NCI-H82 treated with DMSO at 0.1 percent for 48 hours (cell line): ENCODE measurements at regions not wholly inside any gene's neighbourhood (a gene's known extent, or its start where the extent isn't known, plus 50 kb on each side); places are given as distances from the start of the nearest gene placed in this dataset.
A peak's percentile ranks its signal among the peaks of the same experiment; 100 is the strongest.
"Not testable (repeated sequence)": the region's sequence is repeated elsewhere in the genome, so short reads cannot be mapped to it uniquely, and the experiment has no call there.

Source experiments
- DNase-seq: peaks from one replicate; lab custom pipeline; 2025; ENCODE audit not compliant: unreplicated experiment; lab: John Stamatoyannopoulos, UW

DNA sequence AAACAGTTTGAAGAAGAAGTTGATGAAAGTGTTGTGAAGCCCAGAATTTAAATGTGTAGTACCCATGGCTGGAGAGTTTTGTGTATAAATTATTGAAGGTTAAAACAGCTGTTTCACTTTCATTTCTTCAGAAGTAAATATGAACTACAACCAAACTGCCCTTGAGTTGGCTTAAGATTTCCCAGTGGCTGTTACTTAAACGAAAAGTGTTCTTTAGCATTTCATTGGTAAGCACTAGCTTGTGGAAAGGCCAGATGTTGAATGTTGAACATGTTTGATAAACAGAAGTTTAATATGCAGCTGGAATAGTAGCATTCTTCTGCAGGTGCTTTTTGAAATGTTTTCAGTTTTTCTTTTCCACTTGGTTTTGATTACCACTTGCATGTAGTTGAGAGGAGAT is 83.2 kb upstream of the TNRC6B start:
- no peak for DNase-seq

DNA sequence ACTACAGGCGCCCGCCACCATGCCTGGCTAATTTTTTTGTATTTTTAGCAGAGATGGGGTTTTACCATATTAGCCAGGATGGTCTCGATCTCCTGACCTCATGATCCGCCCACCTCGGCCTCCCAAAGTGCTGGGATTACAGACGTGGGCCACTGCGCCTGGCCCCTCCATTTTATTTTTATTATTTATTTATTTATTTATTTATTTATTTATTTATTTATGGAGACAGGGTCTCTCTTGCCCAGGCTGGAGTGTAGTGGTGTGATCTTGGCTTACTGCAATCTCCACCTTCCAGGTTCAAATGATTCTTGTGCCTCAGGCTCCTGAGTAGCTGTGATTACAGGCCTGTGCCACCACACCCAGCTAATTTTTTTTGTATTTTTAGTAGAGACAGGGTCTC is 77.8 kb upstream of the TNRC6B start:
- DNase-seq = not testable (repeated sequence)

DNA sequence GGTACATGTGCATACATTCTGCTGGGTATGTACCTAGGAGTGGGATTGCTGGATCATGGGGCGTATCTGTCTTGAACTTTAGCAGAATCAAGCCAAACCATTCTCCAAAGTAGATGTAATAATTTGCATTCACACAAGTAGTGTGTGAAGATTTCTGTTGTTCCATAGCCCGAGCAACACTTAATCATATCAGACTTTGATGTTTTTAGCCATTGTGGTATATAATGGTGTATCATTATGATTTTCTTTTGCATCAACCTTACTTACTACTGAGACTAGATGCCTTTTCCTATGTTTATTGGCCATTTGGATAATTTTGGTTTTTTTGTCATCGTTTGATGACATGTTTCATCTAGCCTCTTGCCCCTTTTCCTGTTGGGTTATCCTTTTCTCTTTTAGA is 72.0 kb upstream of the TNRC6B start:
- no peak for DNase-seq

DNA sequence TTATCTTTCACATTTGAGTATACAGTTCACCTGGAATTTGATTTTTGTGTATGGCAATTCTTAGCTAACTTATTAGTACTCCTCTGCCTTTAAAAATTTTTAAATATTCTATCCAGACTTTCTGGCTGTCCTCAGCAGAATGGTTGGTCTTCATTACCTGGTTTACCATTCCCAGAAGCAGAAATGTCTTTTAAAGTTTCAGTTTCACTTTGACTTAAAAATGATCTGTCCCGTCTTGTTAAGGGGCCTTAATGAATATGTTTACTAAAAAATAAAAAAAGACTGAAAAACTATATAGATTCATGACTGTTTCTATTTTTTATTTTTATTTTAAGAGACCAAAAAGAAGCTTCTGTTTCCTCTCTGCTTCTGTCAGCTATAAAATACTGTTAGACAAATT is 70.5 kb upstream of the TNRC6B start:
- no peak for DNase-seq

DNA sequence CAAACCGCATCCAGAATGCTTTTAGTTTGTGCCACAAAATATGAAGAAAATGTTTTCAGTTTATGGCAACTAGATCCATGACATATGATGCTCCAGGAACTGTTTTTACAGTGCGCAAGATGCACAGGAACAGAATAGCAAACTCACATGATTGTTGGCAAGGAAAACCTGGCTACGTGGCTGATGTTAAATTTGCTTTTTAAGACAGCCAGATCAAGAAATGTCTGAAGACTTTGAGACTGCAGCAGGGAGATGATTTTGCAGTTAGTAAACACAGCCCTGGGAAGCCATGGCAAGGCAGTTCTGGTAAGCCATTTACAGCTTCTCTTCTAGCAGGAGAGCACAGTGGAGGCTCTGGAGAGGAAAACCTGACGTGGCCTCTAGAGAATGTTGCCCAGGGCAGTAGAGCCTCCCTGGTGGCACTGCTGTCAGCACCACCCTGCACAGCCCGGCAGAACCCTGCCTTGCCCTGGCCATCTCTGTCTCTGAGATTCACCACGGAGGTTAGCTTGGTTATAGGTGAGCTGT is 69.8 kb upstream of the TNRC6B start:
- DNase-seq = no peak

GRCh38 chr22:40108396-40108795 is 69.3 kb upstream of the TNRC6B start:
- no peak for DNase-seq

DNA sequence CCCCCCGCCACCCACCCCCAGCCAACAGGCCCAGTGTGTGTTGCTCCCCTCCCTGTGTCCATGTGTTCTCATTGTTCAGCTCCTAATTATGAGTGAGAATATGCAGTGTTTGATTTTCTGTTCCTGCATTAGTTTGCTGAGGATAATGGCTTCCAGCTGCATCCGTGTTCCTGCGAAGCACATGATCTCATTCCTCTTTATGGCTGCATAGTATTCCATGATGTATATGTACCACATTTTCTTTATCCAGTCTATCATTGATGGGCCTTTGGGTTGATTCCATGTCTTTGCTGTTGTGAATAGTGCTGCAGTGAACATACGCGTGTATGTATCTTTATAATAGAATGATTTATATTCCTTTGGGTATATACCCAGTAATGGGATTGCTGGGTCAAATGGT is 68.8 kb upstream of the TNRC6B start:
- not testable (repeated sequence) for DNase-seq

GRCh38 chr22:40111451-40111850 is 66.3 kb upstream of the TNRC6B start:
- DNase-seq = no peak

- no peak for DNase-seq
These were observed 65.1 kb upstream of the TNRC6B start for GRCh38 chr22:40112595-40112994.

DNA sequence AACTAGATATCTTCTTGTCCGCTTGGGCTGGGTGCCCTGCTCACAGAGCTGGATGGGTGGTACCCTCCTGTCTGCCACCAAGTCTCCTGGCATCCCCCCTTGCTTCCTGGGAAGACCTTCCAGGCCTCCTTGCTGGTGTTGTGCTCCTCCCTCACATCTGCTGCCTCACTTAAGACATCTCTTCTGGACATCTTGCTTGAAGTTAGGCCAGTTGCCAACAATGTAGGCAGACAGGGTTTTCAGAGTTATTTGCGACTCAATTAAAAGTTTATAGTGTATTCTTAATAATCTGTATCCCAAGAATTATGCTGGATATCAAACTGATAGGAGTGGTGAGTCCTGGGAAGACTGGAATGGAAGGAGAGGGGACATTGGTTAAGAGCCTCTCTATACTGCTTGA is 64.0 kb upstream of the TNRC6B start:
- DNase-seq = no peak

GRCh38 chr22:40114411-40114810 is 63.3 kb upstream of the TNRC6B start:
- DNase-seq = no peak

DNA sequence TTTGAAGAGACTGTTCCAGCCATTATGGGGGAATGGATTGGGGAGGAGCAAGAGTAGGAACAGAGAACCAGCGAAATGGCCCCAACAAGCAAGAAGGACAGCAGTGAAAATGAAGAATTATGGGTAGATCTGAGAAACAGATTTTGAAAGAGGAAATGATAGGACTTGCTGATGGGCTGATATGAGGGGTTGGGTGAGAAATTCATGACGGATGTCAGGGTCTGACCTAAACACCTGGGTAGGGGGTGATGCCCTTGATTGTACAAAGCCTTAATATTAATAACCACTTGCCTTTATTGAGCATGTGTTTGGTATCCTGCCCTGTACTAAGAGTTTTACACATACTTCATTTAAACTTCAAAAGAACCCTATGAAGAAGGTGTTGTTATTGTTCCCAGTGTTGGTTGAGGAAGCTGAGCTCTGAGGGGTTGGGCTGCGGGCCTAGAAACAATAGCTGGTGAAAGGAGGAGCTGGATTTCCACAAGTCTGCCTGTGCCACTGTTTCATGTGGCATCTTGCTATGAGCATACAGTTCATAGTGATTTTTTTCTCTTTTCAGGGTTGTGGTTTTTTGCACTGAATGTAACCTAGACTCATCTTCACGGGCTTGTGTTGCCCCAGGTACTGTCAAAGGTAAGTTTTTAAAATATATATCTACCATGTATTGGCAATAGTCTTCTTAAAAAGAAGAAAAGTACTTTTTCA is 61.1 kb upstream of the TNRC6B start:
- DNase-seq = no peak

GRCh38 chr22:40118979-40119378 is 58.7 kb upstream of the TNRC6B start:
- DNase-seq = no peak

DNA sequence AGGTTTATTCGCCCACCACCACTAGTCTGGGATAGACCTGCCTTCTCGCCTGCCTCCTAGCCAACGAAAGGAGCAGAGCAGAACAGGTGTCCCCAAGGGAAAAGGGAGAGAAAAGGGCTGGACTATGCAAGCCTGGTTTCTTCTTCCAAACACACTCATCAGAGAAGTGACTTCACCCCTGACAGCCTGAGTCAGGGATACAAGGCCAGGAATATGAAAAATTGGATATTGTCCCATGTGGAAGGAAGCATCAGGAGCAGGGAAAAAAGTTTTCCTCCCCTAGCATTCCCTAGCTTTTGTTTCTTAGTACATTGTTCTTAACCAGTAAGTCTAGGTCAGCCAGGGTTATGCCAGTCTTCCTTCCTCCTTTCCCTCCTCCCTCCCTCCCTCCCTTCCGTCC is 56.9 kb upstream of the TNRC6B start:
- DNase-seq = no peak

GRCh38 chr22:40121461-40121860 is 56.3 kb upstream of the TNRC6B start:
- DNase-seq = peak; percentile 23

DNA sequence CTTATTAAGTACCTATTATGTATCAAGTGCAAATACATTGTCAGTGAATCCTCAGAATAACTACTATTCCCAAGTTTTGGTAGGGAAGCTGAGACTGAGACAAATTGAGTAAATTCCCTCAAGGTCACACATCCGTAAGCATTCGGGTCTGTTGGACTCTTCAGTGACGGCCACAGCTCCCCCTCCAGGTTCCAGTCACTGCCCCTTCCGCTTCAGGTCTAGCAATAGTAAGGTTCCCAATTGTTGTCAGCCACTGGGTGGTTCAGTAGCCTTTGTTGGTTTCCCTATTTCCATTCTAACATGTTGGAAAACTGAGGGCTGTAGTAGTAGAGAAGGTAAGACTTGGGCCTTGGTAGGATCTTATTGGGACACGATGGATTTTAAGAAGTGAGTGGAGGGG is 54.9 kb upstream of the TNRC6B start:
- no peak for DNase-seq

DNA sequence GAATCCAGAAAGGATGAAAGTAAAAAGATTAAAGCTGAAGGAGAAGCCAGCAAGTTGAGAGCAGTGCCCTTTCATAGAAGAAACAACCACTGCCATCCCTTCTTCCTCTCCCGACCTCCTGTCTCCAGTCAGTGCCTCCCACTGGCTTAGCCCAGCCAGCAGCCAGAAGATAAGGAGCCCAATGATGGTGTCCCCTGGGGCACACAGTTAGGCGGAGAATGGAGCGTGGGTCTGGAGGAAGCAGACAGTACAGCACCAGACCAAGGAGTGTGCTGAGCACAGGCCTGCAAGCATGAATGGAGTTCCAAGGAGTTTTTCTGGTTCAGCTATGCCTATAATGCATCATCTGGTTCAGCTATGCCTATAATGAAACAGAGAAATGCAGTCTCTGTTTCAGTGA is 54.3 kb upstream of the TNRC6B start:
- no peak for DNase-seq
